Neutrophil (primary cell): ENCODE measurements at regions not wholly inside any gene's neighbourhood (a gene's known extent, or its start where the extent isn't known, plus 50 kb on each side); places are given as distances from the start of the nearest gene placed in this dataset.

Experiments used
- H3K27ac ChIP-seq: fragments of 200-600 bp; sonication (generic); 2 replicates; pipeline ENCODE4 v1.5.1; 2016; ENCODE audit warnings: mild to moderate bottlenecking, moderate library complexity
- H3K27me3 ChIP-seq: fragments of 200-600 bp; sonication (generic); 2 replicates; pipeline ENCODE4 v1.6.0; 2016; ENCODE audit warnings: mild to moderate bottlenecking
- H3K36me3 ChIP-seq: fragments of 200-600 bp; sonication (generic); 2 replicates; pipeline ENCODE4 v1.5.1; 2017
- H3K4me1 ChIP-seq, 2 experiments: fragments of 200-600 bp in 1 of 2; sonication (generic) in 1 of 2; 1 replicate in 1 of 2; 2 replicates in 1 of 2; pipeline versions ENCODE4 v1.5.1 to v1.6.1; 2013 to 2016; ENCODE audit warnings: low read depth in 1 of 2, low read length in 1 of 2, mild to moderate bottlenecking in 1 of 2, moderate library complexity in 1 of 2; ENCODE audit not compliant: control insufficient read depth in 1 of 2, insufficient read depth in 1 of 2
- H3K4me3 ChIP-seq, 2 experiments: fragments of 200-600 bp in 1 of 2; sonication (generic) in 1 of 2; 1 replicate in 1 of 2; 2 replicates in 1 of 2; pipeline ENCODE4 v1.5.1; 2013 to 2016; ENCODE audit warnings: low read depth in 1 of 2, low read length in 1 of 2, mild to moderate bottlenecking in 1 of 2, moderate library complexity in 1 of 2
- H3K9me3 ChIP-seq: fragments of 200-600 bp; sonication (generic); 2 replicates; pipeline ENCODE4 v1.5.1; 2016
- TF ChIP-seq, protein P1 (sequence below): fragments of 200-600 bp; sonication (generic); IDR thresholded peaks from 2 replicates; pipeline ENCODE4 v1.5.1; 2016; ENCODE audit warnings: antibody characterized with exemption

DNA sequence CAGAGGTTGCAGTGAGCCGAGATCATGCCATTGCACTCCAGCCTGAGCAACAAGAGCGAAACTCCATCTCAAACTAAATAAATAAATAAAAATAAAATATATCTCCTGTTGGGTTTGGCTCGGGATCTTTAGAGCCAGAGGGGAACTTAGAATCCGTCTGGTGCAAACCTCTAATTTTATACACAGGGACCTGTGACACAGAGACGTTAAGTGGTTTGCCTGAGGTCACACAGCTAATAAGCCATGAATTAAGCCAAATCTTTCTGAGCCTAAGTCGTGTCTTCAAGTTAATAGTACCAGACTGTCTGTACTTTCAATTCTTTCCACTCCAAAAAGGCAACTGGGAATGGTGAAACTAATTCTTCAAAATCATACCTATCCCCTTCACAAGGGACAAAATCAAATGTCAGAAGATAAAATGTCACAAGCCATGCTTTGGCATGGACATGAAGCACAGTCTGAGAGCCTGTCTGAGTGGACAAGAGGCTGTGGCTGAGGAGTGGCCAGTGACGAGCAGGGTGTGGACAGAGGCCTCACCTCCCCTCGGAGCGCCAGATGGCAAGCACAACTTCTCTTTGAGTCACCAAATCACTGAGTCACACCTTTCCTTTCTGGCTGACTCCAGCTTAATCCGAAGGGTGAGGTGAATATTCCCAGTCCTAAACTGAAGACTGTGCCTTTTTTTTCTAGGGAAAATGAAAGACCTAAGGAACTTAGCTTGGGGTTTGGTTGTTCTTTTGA, 177.4 kb downstream of the TFAP2A start:
- H3K36me3 ChIP-seq: no peaks in the 10 kb centered on the region
- H3K4me3 ChIP-seq: no peak overlapping the region
- no peaks in the 10 kb centered on the region for H3K27me3 ChIP-seq
- H3K27ac ChIP-seq: no peak overlapping the region
- H3K4me1 ChIP-seq: no peaks in the 10 kb centered on the region
- H3K9me3 ChIP-seq: no peaks in the 10 kb centered on the region
- TF ChIP-seq, protein P1, sequence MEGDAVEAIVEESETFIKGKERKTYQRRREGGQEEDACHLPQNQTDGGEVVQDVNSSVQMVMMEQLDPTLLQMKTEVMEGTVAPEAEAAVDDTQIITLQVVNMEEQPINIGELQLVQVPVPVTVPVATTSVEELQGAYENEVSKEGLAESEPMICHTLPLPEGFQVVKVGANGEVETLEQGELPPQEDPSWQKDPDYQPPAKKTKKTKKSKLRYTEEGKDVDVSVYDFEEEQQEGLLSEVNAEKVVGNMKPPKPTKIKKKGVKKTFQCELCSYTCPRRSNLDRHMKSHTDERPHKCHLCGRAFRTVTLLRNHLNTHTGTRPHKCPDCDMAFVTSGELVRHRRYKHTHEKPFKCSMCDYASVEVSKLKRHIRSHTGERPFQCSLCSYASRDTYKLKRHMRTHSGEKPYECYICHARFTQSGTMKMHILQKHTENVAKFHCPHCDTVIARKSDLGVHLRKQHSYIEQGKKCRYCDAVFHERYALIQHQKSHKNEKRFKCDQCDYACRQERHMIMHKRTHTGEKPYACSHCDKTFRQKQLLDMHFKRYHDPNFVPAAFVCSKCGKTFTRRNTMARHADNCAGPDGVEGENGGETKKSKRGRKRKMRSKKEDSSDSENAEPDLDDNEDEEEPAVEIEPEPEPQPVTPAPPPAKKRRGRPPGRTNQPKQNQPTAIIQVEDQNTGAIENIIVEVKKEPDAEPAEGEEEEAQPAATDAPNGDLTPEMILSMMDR: no peak

DNA sequence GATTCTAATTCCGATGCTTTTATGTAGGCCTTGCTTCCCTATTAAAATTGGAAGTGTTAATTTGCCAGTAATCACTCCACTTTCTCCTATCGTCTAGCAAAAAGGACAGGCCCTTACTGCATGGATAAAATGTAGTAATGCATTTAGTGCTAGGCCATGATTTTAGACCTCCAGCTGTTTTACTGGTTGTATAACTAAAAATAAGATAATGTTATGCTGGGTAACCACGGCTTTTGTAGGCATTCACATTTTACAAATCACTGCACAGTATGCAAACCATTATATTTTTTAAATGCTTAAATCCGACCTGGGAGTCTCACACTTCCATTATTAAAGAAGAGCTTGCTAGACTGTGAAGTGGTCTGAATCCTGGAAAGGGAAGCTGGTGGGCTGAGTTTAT, 179.5 kb downstream of the TFAP2A start:
- Histone ChIP-seq H3K27ac (no peak overlapping the region), H3K36me3 (no peaks in the 10 kb centered on the region), H3K9me3 (no peaks in the 10 kb centered on the region), H3K4me3 (no peak overlapping the region), H3K27me3 (no peaks in the 10 kb centered on the region), H3K4me1 (no peaks in the 10 kb centered on the region)
- TF ChIP-seq, protein P1: no peak

DNA sequence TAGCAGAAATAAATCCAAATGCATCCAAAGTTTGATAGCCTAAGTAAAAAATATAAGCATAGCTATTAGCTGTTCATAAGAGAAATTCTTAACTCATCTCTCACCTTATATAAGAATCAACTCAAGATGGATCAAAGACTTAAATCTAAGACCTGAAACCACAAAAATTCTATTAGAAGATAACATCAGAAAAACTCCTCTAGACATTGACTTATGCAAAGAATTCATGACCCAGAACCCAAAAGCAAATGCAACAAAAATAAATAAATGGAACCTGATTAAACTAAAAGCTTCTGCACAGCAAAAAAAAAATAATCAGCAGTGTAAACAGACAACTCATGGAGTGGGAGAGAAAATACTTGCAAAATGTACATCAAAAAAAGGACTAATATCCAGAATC, 184.3 kb downstream of the TFAP2A start:
- Histone ChIP-seq H3K27ac (no peak overlapping the region), H3K27me3 (no peaks in the 10 kb centered on the region), H3K4me3 (no peak overlapping the region), H3K36me3 (no peaks in the 10 kb centered on the region), H3K4me1 (no peaks in the 10 kb centered on the region), H3K9me3 (no peaks in the 10 kb centered on the region)
- TF ChIP-seq, protein P1: no peak

DNA sequence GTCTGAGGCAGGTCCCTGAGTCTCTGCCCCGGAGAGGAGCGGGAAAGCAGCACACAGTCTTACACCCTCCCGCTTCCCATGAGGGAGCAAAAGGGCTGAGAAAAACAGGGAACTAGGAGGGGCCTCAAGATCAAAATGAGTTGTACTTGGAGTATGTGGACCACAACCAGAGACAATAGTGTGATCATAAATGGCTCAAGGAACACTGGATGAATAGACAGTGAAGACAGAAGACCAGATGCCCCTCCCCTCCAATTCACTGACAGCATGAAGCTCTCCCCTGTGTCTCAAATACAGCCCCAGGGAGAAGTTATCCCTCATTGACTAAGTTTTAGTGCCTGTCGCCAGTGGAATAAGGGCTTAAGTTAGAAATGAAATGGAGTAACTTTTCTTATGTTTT, 191.0 kb downstream of the TFAP2A start:
- TF ChIP-seq, protein P1: no peak
- Histone ChIP-seq H3K9me3 (no peaks in the 10 kb centered on the region), H3K4me1 (no peaks in the 10 kb centered on the region), H3K27me3 (no peaks in the 10 kb centered on the region), H3K36me3 (no peaks in the 10 kb centered on the region), H3K4me3 (no peak overlapping the region), H3K27ac (no peak overlapping the region)

DNA sequence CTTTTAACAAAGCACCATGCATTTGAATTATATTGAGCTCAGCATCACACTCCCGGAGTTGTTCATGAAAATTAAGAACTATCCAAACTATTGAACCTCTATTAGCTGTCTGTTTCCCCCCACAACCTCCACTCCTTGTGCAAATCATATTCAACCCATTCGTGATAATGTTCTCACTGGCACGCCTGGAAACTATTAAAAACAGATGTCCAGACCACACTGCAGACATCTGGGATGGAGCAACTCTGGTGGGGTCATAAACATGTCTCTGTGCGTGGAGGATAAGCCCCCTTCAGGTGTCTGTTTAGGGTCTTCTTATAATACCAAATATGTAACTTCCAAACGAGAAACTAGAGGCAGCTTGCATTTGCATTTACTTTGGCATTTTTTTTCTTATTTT, 193.7 kb downstream of the TFAP2A start:
- no peak overlapping the region for H3K4me3 ChIP-seq
- no peaks in the 10 kb centered on the region for H3K9me3 ChIP-seq
- no peaks in the 10 kb centered on the region for H3K4me1 ChIP-seq
- no peak overlapping the region for H3K27ac ChIP-seq
- no peaks in the 10 kb centered on the region for H3K27me3 ChIP-seq
- TF ChIP-seq, protein P1: no peak
- no peaks in the 10 kb centered on the region for H3K36me3 ChIP-seq
